ENCODE measurements at regions not wholly inside any gene's neighbourhood (a gene's known extent, or its start where the extent isn't known, plus 50 kb on each side); places are given as distances from the start of the nearest gene placed in this dataset.

DNA sequence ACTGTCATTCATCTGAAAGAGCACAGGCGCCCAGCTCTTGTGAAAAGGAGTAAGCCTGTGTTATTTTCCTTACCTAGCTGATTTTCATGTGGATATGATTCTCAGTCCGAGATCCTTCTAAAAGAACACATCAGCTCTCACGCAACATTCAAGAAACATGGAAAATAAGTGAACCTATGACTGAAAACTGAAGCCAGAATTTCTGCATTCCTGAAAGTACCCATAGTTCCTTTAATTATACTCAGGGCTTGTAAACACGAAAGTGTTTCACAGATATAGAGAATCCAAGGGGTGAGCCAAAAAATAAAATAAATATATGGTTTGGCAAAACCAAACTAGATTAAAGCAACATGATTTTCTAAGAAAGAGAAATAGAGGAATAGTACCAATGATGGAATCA lies 100.8 kb upstream of the CHMP2B start:
- TF ChIP-seq, protein P1, sequence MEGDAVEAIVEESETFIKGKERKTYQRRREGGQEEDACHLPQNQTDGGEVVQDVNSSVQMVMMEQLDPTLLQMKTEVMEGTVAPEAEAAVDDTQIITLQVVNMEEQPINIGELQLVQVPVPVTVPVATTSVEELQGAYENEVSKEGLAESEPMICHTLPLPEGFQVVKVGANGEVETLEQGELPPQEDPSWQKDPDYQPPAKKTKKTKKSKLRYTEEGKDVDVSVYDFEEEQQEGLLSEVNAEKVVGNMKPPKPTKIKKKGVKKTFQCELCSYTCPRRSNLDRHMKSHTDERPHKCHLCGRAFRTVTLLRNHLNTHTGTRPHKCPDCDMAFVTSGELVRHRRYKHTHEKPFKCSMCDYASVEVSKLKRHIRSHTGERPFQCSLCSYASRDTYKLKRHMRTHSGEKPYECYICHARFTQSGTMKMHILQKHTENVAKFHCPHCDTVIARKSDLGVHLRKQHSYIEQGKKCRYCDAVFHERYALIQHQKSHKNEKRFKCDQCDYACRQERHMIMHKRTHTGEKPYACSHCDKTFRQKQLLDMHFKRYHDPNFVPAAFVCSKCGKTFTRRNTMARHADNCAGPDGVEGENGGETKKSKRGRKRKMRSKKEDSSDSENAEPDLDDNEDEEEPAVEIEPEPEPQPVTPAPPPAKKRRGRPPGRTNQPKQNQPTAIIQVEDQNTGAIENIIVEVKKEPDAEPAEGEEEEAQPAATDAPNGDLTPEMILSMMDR (optimal IDR thresholded peaks at IDR 0.05 in 1 of 3, IDR thresholded peaks at IDR 0.05 in 1 of 3, conservative IDR thresholded peaks at IDR 0.05 in 1 of 3; ENCODE audit: extremely low read depth in 1 of 3, insufficient read depth in 2 of 3, low read length in 3 of 3): no peak
- TF ChIP-seq EZH2 (IDR thresholded peaks at IDR 0.05; ENCODE audit: low read length): no peak
